ENCODE measurements at regions not wholly inside any gene's neighbourhood (a gene's known extent, or its start where the extent isn't known, plus 50 kb on each side); places are given as distances from the start of the nearest gene placed in this dataset.
"Not testable (repeated sequence)": the region's sequence is repeated elsewhere in the genome, so short reads cannot be mapped to it uniquely, and the experiment has no call there.

DNA sequence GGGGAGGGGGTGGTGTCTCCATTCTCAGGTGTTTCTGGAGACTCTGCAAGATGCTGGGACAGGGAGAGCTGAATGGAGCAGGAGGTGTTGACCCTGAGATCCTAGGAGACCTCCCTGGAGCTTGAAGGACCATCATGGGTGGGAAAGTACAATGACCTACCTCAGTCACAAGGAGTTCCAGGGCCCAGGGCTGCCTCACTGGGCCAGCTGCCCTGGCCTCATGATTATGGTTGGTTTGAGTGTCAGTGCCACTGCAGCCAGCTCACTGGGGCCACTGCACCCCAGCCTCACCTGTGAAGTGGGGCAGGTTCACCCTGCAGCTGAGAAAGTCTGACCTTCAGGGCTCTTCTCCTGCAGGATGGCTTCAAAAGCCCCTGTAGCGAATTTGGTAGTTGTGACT is 372.5 kb downstream of the IRX2 start:
- DNase-seq (ENCODE audit: low read depth) = no peak

DNA sequence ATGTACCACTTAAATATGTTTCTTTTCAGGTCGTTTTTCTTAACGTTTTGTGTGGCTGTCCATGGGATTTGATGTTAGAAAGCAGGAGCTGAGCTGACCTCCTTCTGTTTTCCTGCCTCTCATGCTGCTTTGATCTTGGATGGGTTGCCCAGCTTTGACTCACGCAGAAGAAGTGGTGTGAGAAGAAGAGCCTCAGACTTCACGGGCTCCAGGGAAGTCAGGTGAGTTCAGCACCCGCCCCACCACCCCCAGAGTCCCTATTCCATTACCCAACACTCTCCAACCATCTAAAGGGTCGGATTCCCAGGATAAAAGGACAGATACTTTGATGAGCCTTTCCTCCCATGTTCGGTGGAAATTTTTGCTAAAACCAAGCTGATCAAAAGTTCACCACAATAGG is 373.4 kb downstream of the IRX2 start:
- DNase-seq (ENCODE audit: low read depth) = no peak

DNA sequence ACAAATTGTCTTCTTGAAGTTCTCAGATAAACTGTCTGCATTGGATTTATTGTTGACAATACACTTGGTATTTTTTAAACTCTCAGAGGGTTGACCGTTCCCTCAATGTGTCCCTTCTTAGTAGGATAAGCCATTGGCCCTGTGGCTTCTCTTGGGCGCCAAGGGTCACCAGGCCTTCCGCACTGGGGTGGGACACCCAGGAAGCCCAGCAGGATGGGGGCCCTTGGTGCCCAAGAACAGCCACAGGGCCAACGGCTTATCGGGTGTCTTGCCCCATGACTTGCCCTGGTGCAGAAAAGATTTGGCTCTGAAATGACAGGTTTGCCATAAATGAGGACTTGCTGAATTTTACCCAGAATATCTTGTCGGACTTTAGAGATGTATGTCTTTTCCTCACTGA is 375.0 kb downstream of the IRX2 start:
- DNase-seq (ENCODE audit: low read depth) = no peak

DNA sequence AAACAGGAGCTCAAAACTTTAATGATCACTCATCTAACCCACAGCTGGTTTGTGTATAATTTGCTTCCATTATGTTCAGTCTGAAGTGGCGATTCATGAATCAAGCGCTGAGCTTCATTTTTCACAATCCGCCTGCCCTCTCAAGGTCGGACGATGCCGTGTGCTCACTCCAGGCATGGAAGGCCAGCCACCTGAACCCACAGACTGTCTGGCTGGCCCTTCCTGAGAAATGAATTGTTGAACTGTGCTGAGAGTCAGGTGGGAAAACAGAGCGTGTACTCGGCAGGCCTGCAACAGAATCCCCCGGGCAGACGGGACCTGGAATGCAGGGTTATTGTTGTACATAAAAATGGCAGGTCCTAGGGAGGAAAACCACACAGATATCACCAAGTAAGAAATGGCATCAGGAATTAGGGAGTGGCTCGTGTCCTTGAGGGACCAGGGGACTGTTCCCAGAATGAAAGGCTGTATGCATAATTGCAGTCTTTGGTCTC is 375.7 kb downstream of the IRX2 start:
- DNase-seq (ENCODE audit: low read depth) = no peak

DNA sequence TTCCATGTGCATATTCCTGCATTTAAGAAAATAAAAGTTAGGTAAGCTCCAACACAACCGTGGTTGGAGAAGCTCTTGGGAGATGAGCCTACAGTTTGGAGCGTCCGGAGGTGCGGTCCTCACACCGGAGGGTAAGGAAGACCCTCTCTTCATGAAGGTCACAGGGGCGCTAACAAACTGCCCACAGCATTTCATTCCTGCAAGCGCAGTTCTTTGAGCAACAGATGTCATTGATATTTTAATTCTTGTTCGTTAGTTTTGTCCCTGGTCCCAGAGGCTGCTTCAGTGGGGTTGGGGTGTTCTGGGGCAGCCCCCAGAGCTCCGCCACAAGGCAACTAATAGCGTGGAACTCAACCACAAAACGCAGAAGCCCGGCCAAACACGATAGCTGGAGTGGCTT is 376.2 kb downstream of the IRX2 start:
- DNase-seq (ENCODE audit: low read depth) = no peak

DNA sequence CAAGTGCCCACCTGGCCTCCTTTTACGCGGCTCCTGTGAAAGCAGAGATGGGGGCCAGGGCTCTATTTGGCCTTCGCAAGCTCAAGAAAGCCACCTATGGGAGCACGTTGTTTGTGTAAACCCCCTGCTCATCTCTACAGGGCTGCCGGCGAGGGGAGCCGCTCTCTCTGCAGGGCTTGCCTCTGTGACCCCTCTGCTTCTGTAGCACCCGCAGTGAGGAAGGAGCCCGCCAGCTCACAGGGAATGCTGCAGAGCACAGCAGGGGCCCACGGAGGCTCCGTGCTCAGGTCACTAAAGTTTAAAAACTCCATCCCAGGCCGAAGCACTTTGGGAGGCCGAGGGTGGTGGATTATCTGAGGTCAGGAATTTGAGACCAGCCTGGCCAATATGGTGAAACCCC is 376.8 kb downstream of the IRX2 start:
- DNase-seq (ENCODE audit: low read depth) = no peak

DNA sequence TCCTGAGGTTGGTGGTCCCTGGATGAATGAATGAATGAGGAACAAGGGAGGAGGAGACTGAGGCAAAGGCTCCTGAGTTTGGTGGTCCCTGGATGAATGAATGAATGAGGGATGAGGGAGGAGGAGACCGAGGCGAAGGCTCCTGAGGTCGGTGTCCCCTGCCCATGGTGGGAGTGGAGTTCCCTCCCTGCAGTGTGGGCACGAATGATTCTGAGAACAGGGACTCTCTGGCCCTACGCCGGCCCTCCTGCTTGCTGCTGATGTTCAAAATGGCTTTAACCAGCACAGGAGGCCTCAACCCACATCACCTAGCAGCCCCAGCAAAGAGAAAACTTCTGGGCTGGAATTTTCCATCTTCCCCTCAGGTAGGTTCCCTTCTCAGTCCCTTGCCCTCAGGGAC is 377.8 kb downstream of the IRX2 start:
- DNase-seq (ENCODE audit: low read depth) = no peak

DNA sequence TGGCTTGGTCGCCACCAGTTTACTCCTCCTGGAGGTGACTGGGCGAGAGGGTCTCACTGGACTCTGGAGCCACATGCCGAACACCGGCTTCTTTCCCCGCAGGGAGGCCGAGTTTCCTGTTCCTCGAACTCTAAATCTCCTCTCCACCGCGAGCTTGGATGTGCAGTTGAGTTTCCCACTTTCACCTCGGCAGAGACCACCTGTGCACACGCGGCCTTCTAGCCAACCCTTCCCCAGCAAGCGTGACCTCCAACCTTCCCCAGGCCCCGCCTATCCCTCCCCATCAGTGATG is 380.1 kb downstream of the IRX2 start:
- DNase-seq (ENCODE audit: low read depth) = no peak

DNA sequence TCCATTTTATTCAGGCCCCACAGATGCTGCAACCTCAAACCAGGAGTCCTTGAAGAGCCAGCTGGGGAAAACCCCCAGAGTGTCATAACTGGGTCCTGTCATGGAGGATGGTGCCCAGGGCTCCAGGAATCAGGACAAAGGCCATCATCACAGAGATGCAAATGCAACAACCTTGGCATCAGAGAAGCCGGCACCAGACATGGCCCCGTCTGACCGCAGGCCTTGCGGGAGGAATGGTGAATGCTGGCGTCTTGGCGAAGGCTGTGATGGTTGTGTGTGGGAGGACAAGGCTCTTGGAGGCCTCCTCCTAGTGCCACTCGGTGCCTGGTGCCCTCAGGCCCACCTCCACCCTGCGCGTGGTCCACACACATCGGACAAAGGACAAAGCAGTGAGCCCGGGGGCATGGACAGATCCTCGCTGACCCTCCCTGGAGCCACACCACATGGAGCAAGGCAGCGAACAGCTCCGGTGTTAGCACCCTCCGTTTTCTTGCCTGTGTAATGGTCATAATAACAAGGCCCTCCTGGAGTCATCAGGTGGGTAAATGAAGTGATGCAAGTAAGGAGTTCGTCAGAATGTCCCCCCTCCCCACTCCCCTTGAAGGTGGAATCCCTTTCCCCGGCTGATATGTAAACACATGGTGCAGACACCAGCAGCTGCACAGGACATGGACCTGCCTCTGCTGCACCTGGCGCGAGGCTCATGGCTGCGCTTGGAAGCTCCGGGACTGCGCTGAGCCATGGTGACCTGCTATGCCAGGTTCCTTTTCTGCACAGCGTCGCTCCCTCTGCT is 380.7 kb downstream of the IRX2 start:
- no peak for DNase-seq (ENCODE audit: low read depth)

DNA sequence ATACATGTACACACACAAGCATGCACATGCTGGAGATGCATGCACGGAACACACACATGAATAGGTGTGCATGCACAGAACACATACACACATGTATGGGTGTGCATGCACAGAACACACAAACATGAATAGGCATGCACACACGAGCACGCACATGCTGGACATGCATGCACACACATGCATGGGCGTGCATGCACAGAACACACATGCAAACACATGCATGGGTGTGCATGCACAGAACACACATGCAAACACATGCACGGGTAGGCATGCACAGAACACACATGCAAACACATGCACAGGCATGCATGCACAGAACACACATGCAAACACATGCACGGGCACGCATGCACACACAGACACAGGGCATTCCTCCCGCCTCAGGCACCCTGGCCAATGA is 382.3 kb downstream of the IRX2 start:
- DNase-seq (ENCODE audit: low read depth) = no peak

DNA sequence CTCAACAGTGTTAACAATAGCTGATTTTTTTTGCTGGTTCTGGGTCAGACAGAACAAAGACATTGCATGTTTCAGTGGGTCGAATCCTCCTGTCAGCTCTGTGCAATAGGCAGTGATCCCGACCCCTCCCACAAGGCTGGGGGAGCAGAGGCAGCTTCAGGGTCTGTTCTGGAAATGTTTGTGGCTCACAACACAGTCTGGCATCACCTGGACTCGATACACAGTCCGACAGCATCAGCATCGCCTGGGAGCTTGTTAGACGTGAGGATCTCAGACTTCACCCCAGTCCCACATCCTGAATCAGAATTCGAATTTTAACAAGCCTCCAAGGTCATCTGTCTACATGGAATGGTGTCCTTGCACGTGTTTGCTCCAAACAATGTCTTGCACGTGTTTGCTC is 384.7 kb downstream of the IRX2 start:
- no peak for DNase-seq (ENCODE audit: low read depth)

DNA sequence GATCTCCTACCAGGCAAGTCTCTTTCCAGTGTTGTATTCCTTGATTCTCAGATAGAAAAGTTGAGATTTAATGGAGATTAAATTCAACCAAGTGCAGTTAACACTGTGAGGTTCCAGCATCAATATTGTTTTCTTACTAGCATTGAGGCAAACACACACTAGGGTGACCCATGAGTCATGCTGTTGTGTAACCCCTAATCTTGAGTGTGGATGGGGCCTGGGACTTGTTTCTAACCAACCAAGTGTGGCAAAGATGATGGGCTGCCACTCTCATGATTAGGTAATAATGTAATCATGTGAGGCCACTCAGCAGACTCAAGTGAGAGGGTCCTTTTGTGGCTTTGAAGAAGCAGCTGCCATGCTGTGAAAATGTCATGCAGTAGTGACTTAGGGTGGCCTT is 394.2 kb downstream of the IRX2 start:
- no peak for DNase-seq (ENCODE audit: low read depth)

DNA sequence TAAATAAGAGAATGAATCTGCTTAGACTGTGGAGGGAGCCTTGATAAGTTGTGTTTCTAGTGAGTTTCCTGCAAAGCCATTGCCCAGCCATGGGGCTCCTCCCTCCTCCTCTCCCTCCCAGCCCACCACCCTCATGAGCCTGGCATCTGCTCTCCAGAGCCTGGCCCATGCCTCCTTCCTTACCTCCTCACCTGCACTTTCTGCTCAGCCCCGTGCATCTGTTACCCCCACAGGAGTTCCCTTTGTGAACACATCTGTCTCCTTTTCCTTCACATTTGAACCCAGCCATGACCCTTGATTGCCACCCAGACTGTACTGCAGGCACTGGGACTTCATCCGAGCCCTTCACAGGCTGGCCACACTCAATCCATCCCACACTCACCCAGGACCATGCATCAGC is 395.6 kb downstream of the IRX2 start:
- no peak for DNase-seq (ENCODE audit: low read depth)

DNA sequence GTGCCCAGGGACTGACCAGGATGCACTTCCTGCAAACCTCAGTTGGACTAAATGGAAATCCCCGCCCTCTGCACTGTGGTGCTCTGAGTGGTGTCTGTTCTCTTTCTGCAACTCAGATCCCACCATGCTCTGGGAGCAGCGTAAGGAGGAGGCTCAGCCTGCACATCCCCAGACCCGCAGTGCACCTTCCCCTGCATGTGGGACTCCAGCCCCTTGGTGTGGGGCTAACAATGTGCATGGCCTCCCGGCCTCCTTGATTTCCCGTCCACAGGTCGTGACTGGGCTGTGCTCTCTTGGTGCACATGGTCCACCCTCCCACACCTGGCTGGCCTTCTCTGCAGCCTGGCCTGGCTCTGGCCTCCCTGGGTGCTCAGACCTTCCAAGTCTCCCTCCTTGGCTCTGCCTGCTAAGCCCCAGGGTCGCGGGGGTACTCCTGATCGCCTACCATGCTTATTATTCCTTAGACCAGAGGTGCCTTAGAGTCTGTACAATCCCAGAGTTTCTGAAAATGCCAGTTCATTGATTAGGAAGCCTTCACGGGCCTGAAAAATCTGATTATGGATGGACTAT is 397.5 kb downstream of the IRX2 start:
- DNase-seq (ENCODE audit: low read depth) = no peak

DNA sequence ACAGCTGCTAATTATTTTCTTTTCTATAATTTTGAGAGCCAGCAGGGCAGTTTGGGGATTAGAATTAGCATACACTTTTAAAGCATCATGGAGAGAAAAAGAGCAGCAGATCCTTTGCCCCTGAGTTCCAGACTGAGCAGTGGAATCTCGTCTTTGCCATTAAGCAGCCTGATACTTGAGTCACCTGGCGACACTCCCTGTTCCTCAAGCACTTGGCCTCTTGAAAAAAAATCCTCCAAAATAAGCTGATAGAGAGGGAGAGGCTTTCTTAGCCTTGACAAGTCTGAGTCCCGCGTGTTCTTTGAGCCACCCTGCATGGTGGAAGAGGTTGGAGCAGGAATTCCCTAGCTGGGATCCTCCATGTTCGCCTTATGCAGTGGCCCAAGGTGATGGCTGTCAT is 398.3 kb downstream of the IRX2 start:
- DNase-seq (ENCODE audit: low read depth) = no peak

DNA sequence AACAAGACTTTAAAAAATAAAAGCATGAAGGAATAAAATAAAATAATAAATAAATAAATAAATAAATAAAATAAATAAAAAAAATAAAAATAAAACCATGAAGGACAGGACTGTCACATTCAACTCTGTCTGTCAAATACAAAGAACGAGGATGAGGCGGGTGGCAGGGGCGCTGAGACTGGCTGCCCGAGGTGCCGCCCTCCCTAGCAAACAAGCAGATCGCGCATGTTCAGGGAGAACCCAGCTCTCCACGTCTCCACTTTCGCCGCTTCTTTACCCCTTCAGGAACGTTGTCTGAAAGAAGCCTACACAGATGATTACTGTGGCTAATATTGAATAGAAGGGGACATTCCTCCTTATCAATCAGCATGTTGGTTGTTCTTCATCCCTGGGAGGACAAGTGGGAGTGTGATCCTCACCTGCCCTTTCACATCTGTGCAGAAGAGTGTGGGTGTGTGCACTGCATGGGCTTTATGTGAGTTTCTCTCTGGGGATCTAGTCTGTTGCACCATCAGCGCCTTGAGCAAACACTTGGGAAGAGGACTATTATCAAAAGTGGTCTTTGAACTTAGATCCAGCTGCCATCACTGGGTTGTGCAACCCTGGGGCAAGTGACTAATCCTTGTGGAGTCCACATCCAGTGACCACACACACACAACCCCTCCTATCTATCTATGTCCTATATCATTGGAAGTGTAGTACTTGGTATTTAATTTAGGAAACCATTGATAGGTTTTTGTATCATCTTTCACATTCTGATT is 399.2 kb downstream of the IRX2 start:
- no peak for DNase-seq (ENCODE audit: low read depth)

DNA sequence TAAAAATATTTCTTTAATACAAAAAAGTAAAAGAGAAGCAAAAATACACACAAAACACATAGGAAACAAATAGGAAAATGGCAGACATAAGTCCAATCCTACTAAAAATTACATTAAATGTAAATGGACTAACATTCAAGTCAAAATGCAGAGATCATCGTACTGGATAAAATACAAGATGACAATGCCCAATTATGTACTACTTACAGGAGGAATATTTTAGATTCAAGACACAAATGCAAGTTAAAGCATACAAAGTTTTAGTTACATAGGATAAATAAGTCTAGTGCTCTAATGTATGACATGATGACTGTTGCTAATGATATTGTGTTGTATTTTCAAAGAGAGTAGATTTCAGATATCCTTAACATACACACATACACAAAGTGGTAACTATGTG is 401.7 kb downstream of the IRX2 start:
- DNase-seq (ENCODE audit: low read depth) = not testable (repeated sequence)

DNA sequence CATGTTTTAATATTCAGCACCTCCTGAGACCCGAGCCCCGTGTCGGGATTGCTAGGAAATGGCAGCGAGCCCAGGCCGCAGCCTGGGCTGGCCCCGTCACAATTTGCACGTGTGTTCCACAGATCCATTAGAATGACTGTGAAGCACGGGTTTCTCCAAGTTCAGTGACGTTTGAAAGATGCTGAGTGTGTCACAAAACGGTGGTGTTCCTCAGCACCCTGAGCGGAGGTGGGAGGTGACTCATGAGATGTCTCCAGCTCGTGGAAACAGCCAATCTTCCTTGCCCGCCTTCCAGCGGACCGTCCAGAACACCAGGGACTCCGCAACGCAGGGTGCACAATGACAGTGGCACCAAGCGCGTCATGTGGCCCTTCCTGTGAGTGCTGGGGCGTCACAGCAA is 412.8 kb downstream of the IRX2 start:
- no peak for DNase-seq (ENCODE audit: low read depth)

DNA sequence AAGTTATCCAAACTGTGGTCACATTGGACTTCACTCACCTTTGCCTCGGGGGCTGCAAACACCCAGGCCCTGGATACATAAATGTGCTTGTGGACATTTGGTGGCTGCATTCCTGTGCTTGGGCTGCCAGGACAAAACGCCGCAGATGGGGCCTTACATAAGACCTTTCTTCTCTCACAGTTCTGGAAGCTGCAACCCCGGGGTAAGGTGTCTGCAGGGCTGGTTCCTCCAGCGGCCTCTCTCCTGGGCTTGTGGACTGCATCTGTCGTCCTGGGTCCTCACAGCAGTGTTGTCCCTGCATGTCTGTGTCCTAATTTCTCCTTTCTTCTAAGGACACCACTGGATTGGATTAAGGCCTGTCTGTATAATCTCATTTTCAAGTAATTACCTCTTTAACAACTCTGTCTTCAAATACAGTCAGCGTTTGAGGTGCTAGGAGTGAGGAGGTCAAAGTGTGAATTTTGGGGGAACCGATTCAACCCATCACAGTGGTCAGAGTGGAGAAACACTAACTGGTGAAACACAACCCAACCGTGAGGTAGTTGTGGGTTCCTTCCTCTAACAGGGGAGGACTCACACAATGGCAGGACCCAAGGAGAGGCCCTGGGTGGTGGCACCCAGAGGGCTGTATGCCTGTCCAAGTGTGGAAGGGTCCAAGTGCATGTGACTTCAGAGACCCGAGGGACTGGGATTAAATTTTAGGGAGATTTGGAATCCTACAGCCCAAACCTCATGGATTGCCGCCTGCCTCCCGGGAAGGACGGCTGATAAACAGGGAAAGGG is 415.6 kb downstream of the IRX2 start:
- DNase-seq (ENCODE audit: low read depth) = no peak

DNA sequence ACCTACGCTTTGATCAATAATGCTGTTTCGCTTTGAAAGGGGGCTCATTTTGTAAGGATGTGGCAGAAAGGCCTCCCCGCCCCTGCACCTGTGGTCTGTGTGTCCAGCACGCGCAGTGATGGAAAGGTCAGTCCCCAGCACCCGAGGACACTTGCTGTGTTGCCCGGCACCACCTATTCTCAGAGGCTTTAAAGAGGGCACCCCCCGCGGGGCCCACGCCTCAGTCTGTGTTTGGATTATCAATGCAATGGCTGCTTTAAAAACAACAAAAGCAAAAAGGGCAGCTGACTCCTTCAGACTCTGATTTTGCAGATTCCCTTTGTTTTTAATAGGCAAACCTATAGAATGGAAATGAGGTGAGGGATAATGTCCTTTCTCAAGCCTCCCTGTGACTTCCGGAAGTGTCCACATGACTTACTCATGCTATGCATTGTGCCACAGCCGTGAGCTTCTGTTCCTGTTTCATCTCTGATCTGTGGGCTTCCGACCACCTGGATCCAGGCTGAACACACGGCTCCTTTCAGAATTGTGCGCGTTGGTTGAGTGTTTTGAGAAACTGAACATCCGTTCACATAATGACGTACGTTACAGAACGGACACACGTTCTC is 416.2 kb downstream of the IRX2 start:
- DNase-seq (ENCODE audit: low read depth) = no peak

DNA sequence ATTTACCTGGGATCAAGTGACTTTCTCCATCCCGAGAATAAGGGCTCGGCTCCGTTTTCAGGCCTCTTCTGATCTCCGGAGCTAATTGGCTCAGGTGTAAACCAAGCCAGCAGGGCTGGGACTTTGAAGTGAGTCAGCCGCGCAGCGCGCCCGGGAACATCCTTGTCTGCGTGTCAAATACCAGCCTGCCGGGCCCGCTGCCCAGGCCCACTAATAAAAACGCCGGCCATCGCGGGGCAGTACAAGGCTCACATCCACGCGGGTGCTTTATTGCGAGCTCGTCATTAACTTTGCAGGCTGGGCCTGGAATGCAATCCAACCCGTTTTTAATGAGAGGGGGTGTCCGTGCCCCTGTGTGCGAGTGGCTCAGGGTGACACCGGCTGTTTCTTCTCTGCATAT is 416.8 kb downstream of the IRX2 start:
- DNase-seq (ENCODE audit: low read depth) = no peak

DNA sequence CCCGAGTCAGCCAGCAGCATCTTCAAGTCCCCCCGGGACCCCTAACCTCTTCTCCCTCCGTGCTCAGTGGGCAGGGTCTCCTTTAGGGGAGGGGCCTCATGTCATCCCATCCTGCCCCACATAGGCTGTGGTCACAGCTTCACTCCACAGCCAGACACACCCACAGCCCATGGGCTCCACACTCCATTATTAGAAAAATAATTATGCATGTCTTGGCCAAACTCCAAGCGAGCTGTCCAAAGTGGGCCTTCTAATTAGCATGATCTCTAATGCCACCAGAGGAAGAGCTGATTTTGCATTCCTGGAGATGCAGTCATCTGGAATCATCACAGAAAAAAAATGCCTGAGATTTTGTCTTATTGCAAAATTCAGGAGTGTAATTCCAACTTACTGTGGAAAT is 418.2 kb downstream of the IRX2 start:
- no peak for DNase-seq (ENCODE audit: low read depth)

Data from activated T-cell treated with anti-CD3 and anti-CD28 coated beads for 1 hour (primary cell).